BLaER1 treated with 17β-estradiol and CSF1 and Interleukin-3, amounts not matched to agents 10 nM and 100 nM (cell line): ENCODE measurements at regions not wholly inside any gene's neighbourhood (a gene's known extent, or its start where the extent isn't known, plus 50 kb on each side); places are given as distances from the start of the nearest gene placed in this dataset.

ENCODE experiments used
- H3K27ac ChIP-seq, 11 experiments: shearing (Covaris generic); formaldehyde crosslinking; 2 replicates each; pipeline ENCODE4 v1.8.1; 2022
- H3K27me3 ChIP-seq, 11 experiments: shearing (Covaris generic); formaldehyde crosslinking; 2 replicates each; pipeline ENCODE4 v1.8.1; 2022
- H3K36me3 ChIP-seq, 11 experiments: shearing (Covaris generic); formaldehyde crosslinking; 2 replicates each; pipeline ENCODE4 v1.8.1; 2022
- H3K4me1 ChIP-seq, 10 experiments: shearing (Covaris generic); formaldehyde crosslinking; 2 replicates each; pipeline ENCODE4 v1.8.1; 2022
- H3K4me2 ChIP-seq, 11 experiments: shearing (Covaris generic); formaldehyde crosslinking; 2 replicates each; pipeline ENCODE4 v1.8.1; 2022
- H3K4me3 ChIP-seq, 10 experiments: shearing (Covaris generic); formaldehyde crosslinking; 2 replicates each; pipeline ENCODE4 v1.8.1; 2022
- H3K9ac ChIP-seq, 11 experiments: shearing (Covaris generic); formaldehyde crosslinking; 2 replicates each; pipeline ENCODE4 v1.8.1; 2022
- H3K9me3 ChIP-seq, 11 experiments: shearing (Covaris generic); formaldehyde crosslinking; replicated peaks in 1 of 11; 2 replicates each; pipeline ENCODE4 v1.8.1; 2022
- H4K20me1 ChIP-seq, 11 experiments: shearing (Covaris generic); formaldehyde crosslinking; 2 replicates each; pipeline ENCODE4 v1.8.1; 2022
- Cebpa-rat ChIP-seq, 11 experiments: shearing (Covaris generic); IDR thresholded peaks; 2 replicates each; pipeline ENCODE4 v1.8.1; 2022

DNA sequence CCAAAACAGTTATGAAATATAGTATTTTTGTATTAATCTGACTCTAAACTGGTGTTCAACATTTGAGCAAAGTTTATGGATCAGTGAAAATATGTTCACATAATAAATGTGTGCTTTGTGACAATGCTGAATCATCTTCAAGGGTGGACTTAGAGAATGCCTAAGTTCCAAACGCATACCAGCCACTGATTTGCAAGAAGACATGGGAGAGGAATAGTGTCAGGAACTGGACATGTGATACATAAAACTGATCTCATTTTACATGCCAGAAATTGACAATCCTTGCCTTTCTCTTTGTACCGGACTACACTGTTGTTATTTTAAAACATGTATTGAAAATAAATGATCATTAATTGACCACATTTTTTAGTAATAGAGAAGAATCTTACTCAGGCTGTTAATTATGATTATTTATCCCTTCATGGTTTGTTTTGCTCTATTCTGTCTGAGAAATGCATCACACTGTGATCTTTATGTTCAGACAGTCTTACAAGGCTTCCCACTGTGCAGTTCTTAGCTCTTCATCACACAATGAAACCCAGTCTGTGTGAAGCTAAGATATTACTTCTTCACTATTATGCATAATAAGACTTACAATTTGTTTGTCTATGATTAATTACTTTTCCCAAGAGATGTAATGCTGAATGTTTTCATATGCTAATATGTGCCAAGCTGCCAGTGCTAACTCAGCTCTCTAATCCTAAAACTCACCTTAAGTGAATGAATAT is 1180.6 kb upstream of the CDH8 start:
- TF ChIP-seq Cebpa-rat (IDR thresholded peaks at IDR 0.05), result no peak
- H3K9me3 ChIP-seq, result no peaks in the 10 kb centered on the region
- no peaks in the 10 kb centered on the region for H3K36me3 ChIP-seq

DNA sequence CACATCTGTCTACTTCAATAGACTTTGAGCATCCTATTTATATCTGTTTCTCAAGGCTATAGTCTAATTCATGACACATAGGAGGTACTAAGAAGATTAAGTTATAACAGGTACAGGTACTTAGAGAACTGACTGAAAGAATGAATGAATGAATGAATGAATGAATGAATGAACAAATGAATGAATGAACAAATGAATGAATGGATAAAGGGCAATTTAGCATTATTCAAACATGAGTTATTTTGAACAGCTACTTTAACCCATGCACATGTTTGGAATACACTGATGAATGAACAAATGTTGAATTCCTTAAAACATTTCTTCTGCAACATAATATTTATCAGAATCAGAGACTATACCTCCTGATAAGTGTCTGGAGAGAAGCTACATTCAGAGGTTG is 1165.6 kb upstream of the CDH8 start:
- no peak overlapping the region for H3K27ac ChIP-seq
- H4K20me1 ChIP-seq, result no peaks in the 10 kb centered on the region
- no peak for TF ChIP-seq Cebpa-rat (IDR thresholded peaks at IDR 0.05)
- no peaks in the 10 kb centered on the region for H3K4me1 ChIP-seq
- no peak overlapping the region for H3K4me2 ChIP-seq
- H3K9ac ChIP-seq, result no peak overlapping the region
- no peaks in the 10 kb centered on the region for H3K27me3 ChIP-seq
- no peaks in the 10 kb centered on the region for H3K9me3 ChIP-seq
- H3K36me3 ChIP-seq, result no peaks in the 10 kb centered on the region
- no peak overlapping the region for H3K4me3 ChIP-seq

More for the DNA sequence above, 1180.6 kb upstream of the CDH8 start:
- Histone ChIP-seq H3K4me1 (no peaks in the 10 kb centered on the region), H4K20me1 (no peaks in the 10 kb centered on the region), H3K27ac (no peak overlapping the region), H3K9ac (no peak overlapping the region), H3K4me3 (no peak overlapping the region), H3K4me2 (no peak overlapping the region), H3K27me3 (no peaks in the 10 kb centered on the region)

DNA sequence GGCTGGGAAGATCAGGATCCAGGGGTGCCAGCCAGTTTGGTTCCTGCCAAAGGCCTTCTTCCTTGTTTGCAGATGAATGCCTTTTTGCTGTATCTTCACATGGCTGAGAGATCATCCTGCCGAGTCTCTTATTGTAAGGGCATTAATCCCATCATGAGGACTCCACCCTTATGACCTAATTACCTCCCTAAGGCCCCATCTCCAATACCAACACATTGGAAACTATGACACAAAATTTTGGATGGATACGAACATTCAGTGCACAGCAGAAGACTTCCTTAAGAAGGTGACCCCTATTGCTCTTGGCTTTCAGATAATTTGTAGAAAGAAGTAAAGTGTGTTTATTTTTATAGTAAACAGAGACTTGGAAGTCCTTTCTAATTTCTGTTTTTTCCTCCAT is 1164.7 kb upstream of the CDH8 start:
- no peaks in the 10 kb centered on the region for H3K9me3 ChIP-seq

DNA sequence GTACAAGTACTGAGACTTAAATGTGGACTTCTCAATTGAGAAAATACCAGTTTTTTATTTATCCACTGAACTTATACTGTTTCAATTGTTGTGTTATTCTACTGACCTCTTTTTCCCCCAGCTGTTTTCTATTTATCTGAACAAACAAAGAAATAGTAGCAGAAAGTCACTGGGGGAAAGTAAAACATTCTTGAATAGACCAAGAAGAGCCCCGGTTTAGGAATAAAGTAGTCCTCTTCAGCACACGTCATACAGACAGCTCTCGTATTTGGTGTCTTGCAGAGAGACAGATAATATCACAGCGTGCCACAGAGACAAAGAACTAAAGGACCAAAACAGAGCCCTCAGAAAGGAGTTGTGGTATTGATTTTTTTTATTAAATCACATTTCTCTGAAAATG is 1159.1 kb upstream of the CDH8 start:
- no peak overlapping the region for H3K9ac ChIP-seq
- no peak for TF ChIP-seq Cebpa-rat (IDR thresholded peaks at IDR 0.05)
- no peaks in the 10 kb centered on the region for H3K4me1 ChIP-seq
- no peaks in the 10 kb centered on the region for H4K20me1 ChIP-seq
- H3K4me3 ChIP-seq, result no peak overlapping the region
- H3K4me2 ChIP-seq, result no peak overlapping the region
- no peaks in the 10 kb centered on the region for H3K9me3 ChIP-seq
- no peaks in the 10 kb centered on the region for H3K27me3 ChIP-seq
- no peaks in the 10 kb centered on the region for H3K36me3 ChIP-seq
- no peak overlapping the region for H3K27ac ChIP-seq

More for the DNA sequence above, 1164.7 kb upstream of the CDH8 start:
- no peak overlapping the region for H3K4me3 ChIP-seq
- H4K20me1 ChIP-seq, result no peaks in the 10 kb centered on the region
- H3K27ac ChIP-seq, result no peak overlapping the region
- H3K9ac ChIP-seq, result no peak overlapping the region
- H3K4me1 ChIP-seq, result no peaks in the 10 kb centered on the region
- no peaks in the 10 kb centered on the region for H3K36me3 ChIP-seq
- no peaks in the 10 kb centered on the region for H3K27me3 ChIP-seq
- no peak overlapping the region for H3K4me2 ChIP-seq
- TF ChIP-seq Cebpa-rat (IDR thresholded peaks at IDR 0.05), result no peak

DNA sequence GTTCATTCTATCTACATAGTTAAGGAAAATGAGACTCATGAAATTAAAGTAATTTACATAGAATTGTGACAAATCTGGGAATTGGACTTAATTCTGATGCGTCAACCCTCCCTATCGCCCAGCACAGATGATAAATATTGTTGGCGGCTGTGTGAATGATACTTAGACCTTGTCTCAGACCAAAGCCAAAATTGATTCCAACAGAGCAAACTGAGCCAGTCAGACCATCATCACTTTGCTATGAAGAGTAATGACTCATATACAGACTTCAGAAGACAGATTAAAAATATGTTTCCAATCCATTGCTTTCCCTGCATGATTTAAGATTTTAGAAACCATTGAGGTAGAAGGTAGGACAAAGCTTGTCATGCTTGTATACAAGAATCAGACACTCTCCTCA is 1156.7 kb upstream of the CDH8 start:
- Histone ChIP-seq H3K4me2 (no peak overlapping the region), H3K9me3 (no peaks in the 10 kb centered on the region), H3K27ac (no peak overlapping the region), H3K4me1 (no peaks in the 10 kb centered on the region), H3K27me3 (no peaks in the 10 kb centered on the region), H3K9ac (no peak overlapping the region), H4K20me1 (no peaks in the 10 kb centered on the region), H3K4me3 (no peak overlapping the region), H3K36me3 (no peaks in the 10 kb centered on the region)
- TF ChIP-seq Cebpa-rat (IDR thresholded peaks at IDR 0.05), result no peak

DNA sequence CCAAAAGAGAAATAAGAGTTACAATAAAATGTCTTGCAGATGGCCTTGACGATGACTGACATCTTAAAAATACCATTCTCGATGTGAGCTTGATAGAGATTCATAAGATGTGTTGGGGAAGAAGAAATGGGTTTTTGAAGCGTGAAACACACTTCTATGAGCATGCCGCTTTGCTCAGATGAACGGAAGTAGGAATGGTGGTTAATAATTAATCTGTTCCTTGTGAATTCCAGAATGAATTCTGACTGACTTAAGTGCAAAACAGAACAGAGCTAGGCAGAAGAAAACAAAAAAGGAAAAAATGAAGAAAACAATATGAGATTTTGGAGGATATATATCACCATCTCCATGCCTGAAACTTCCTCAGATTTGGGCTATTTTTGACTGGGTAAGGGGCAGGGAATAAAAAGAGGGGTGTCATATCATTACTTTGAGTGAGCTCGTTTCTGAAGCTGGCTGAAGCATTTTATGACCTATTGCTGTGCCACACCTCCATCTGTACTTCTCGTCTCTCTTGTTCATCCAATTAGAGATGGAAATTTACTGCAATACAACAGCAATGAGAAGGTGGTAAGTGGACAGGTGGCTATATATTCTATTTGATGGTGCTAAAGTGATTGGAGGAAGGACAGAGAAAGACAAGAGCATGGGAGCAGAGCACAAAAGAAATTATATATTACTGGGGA is 1152.0 kb upstream of the CDH8 start:
- Histone ChIP-seq H3K36me3 (no peaks in the 10 kb centered on the region), H4K20me1 (no peaks in the 10 kb centered on the region), H3K4me1 (no peaks in the 10 kb centered on the region), H3K9ac (no peak overlapping the region), H3K9me3 (no peaks in the 10 kb centered on the region), H3K27me3 (no peaks in the 10 kb centered on the region), H3K27ac (no peak overlapping the region), H3K4me2 (no peak overlapping the region), H3K4me3 (no peak overlapping the region)
- no peak for TF ChIP-seq Cebpa-rat (IDR thresholded peaks at IDR 0.05)

DNA sequence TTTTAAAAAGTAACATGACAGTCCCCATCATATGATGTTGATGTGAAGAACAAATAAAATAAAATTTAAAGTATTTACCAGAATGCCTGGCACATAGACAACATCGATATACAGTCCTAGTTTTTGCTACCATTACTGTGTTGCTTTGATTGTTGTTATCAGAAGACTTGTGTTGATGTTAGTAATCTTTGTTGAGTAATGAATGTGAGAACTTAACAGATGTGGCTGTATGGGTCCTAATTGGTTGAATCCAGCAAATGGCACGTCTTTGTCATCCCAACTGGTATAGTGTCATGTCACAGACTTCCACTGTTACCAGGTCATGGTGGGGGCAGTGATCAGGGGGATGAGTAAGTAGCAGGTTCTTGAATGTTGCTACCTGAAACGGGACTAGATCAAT is 1151.4 kb upstream of the CDH8 start:
- Histone ChIP-seq H3K9ac (no peak overlapping the region), H3K4me1 (no peaks in the 10 kb centered on the region), H3K36me3 (no peaks in the 10 kb centered on the region), H3K9me3 (no peaks in the 10 kb centered on the region), H3K4me2 (no peak overlapping the region), H4K20me1 (no peaks in the 10 kb centered on the region), H3K27me3 (no peaks in the 10 kb centered on the region), H3K27ac (no peak overlapping the region), H3K4me3 (no peak overlapping the region)
- TF ChIP-seq Cebpa-rat (IDR thresholded peaks at IDR 0.05), result no peak

DNA sequence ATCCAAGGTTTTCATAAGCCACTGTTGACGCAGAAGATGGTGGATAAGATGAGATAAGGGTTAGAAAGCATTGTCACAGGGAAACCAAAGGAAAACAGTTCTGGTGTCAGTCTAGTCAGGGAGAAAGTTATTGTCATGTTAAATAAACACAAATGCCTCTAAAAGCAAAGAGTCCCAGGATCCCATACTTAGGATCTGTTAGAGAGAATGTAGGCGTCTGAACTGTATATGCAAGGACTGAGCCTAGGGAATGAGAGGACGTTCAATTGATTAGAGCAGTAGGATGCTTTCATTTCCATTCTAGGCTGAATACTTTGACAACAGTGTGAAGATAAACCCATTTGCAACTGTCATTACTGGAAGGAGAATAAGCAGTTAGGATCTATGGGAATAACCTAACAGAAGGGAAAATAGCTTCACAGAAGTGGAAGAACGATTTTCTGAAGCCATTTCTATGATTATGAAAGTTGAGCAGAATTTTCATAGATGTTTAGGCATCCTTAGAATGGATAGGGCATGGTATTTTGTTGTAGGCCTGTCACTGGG is 1149.1 kb upstream of the CDH8 start:
- Histone ChIP-seq H3K9ac (no peak overlapping the region), H3K36me3 (no peaks in the 10 kb centered on the region), H3K4me1 (no peaks in the 10 kb centered on the region), H3K4me3 (no peak overlapping the region), H3K4me2 (no peak overlapping the region), H4K20me1 (no peaks in the 10 kb centered on the region), H3K9me3 (no peaks in the 10 kb centered on the region), H3K27ac (no peak overlapping the region), H3K27me3 (no peaks in the 10 kb centered on the region)
- TF ChIP-seq Cebpa-rat (IDR thresholded peaks at IDR 0.05), result no peak

DNA sequence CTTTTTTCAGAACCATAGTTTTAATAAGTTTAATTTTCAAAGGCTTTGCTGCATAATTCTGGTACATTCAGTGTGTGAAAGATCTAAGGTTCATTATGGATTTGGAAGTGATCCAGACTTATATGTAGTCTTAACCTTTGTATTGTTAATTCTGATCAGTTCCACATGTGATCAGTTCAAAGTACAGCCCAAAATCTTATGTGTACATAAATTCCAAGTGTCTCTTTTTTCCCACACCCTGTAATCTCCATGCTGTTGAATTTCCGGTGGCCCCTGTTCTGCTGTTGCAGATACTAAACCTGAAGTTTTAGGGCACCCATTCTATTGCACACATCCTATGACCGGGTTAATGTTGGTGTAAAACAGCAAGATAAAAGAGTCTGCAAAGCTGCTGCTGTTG is 1147.5 kb upstream of the CDH8 start:
- Histone ChIP-seq H3K27me3 (no peaks in the 10 kb centered on the region), H3K9ac (no peak overlapping the region), H3K36me3 (no peaks in the 10 kb centered on the region), H3K4me3 (no peak overlapping the region), H3K9me3 (no peaks in the 10 kb centered on the region), H3K4me2 (no peak overlapping the region), H3K4me1 (no peaks in the 10 kb centered on the region), H3K27ac (no peak overlapping the region), H4K20me1 (no peaks in the 10 kb centered on the region)
- no peak for TF ChIP-seq Cebpa-rat (IDR thresholded peaks at IDR 0.05)

DNA sequence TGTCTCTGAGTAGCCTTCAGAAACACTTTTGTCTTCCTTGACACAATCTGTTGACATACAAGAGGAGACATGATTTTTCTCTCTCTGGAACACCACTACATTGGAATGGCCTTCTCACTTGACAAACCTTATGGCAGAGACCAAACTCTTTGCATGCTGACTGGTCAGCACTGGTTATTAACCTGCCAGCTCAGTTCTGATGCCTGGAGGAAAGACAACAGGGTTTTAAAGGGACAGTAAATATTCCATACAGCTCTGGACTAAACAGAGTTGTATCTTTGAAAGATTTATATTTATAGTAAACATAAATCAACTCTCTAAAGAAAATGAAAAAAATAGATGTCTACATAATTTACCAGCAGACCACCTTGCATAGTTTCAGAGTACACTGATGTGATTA is 1139.1 kb upstream of the CDH8 start:
- TF ChIP-seq Cebpa-rat (IDR thresholded peaks at IDR 0.05), result no peak
- Histone ChIP-seq H3K9ac (no peak overlapping the region), H3K27me3 (no peaks in the 10 kb centered on the region), H3K4me2 (no peak overlapping the region), H4K20me1 (no peaks in the 10 kb centered on the region), H3K9me3 (no peaks in the 10 kb centered on the region), H3K36me3 (no peaks in the 10 kb centered on the region), H3K4me3 (no peak overlapping the region), H3K4me1 (no peaks in the 10 kb centered on the region; a peak in 1 of 20 replicates), H3K27ac (no peak overlapping the region)
